Smooth muscle cell (in vitro differentiated cells): ENCODE measurements at regions not wholly inside any gene's neighbourhood (a gene's known extent, or its start where the extent isn't known, plus 50 kb on each side); places are given as distances from the start of the nearest gene placed in this dataset.

Source experiments
- DNase-seq: peaks from one replicate; lab custom pipeline; 2025; ENCODE audit not compliant: unreplicated experiment; lab: John Stamatoyannopoulos, UW
- H2AFZ ChIP-seq: fragments of 200-600 bp; sonication (generic); 2 replicates; pipeline ENCODE4 v1.6.0; 2016; ENCODE audit warnings: antibody characterized with exemption, low read depth, mild to moderate bottlenecking
- H3F3A ChIP-seq: fragments of 200-600 bp; sonication (generic); 2 replicates; pipeline ENCODE4 v1.6.0; 2017; ENCODE audit warnings: antibody characterized with exemption, low read depth
- H3K27ac ChIP-seq: fragments of 200-600 bp; sonication (generic); 2 replicates; pipeline ENCODE4 v1.5.1; 2016; ENCODE audit warnings: low read depth, mild to moderate bottlenecking
- H3K27me3 ChIP-seq: fragments of 200-600 bp; sonication (generic); 2 replicates; pipeline ENCODE4 v1.6.1; 2016; ENCODE audit warnings: low read depth, mild to moderate bottlenecking
- H3K36me3 ChIP-seq: fragments of 200-600 bp; sonication (generic); 2 replicates; pipeline ENCODE4 v1.5.1; 2016; ENCODE audit warnings: low read depth
- H3K4me1 ChIP-seq: fragments of 200-600 bp; sonication (generic); 2 replicates; pipeline ENCODE4 v1.5.1; 2016; ENCODE audit warnings: low read depth
- H3K4me2 ChIP-seq: fragments of 200-600 bp; sonication (generic); 2 replicates; pipeline ENCODE4 v1.6.0; 2016; ENCODE audit warnings: mild to moderate bottlenecking
- H3K4me3 ChIP-seq: fragments of 200-600 bp; sonication (generic); 2 replicates; pipeline ENCODE4 v1.5.1; 2016; ENCODE audit warnings: mild to moderate bottlenecking
- H3K79me2 ChIP-seq: fragments of 200-600 bp; sonication (generic); 2 replicates; pipeline ENCODE4 v1.6.0; 2016; ENCODE audit warnings: low read depth, mild to moderate bottlenecking
- H3K9ac ChIP-seq: fragments of 200-600 bp; sonication (generic); 2 replicates; pipeline ENCODE4 v1.6.0; 2016; ENCODE audit warnings: low read depth
- H3K9me3 ChIP-seq: fragments of 200-600 bp; sonication (generic); replicated peaks from 2 replicates; pipeline ENCODE4 v1.5.1; 2016; ENCODE audit warnings: low read depth
- H4K20me1 ChIP-seq: fragments of 200-600 bp; sonication (generic); 2 replicates; pipeline ENCODE4 v1.6.0; 2016; ENCODE audit warnings: low read depth
- CTCF ChIP-seq: fragments of 200-600 bp; sonication (generic); IDR thresholded peaks from 2 replicates; pipeline ENCODE4 v1.5.1; 2017; ENCODE audit warnings: borderline replicate concordance, mild to moderate bottlenecking, antibody characterized with exemption; ENCODE audit not compliant: insufficient read depth, poor library complexity, severe bottlenecking
- WGBS: methylation state at CpG from one replicate; pipeline ENCODE4 v1.1.7; 2016; ENCODE audit warnings: low lambda C conversion rate; 5-methylcytosine and 5-hydroxymethylcytosine counted together

- no peaks in the 10 kb centered on the region for H3K36me3 ChIP-seq
- TF ChIP-seq CTCF: no peak
- no peak overlapping the region for H3K4me2 ChIP-seq
- no peak overlapping the region for H3K4me3 ChIP-seq
- no peaks in the 10 kb centered on the region for H3K27me3 ChIP-seq
- no peak overlapping the region for H3K9ac ChIP-seq
- no peaks in the 10 kb centered on the region for H3K79me2 ChIP-seq
- H3K9me3 ChIP-seq: no peaks in the 10 kb centered on the region
- H3K4me1 ChIP-seq: no peaks in the 10 kb centered on the region
- no peak for DNase-seq
- no peak overlapping the region for H3K27ac ChIP-seq
- 35% methylated on average over 3 of the region's 3 CpGs for WGBS
- no peaks in the 10 kb centered on the region for H4K20me1 ChIP-seq
- H3F3A ChIP-seq: no peaks in the 10 kb centered on the region
- no peak overlapping the region for H2AFZ ChIP-seq
Measured at GRCh38 chr5:164191240-164191639, 685.8 kb downstream of the MAT2B start.

GRCh38 chr5:164202338-164202737 is 696.9 kb downstream of the MAT2B start:
- 46% methylated on average over 2 of the region's 2 CpGs for WGBS
- peak overlapping the region; percentile 0 for H3K4me2 ChIP-seq

GRCh38 chr5:164203581-164204225 is 698.3 kb downstream of the MAT2B start:
- peak overlapping the region; percentile 29 for H2AFZ ChIP-seq
- no peak overlapping the region for H3K4me2 ChIP-seq
- H3K9me3 ChIP-seq: no peaks in the 10 kb centered on the region
- no peak overlapping the region for H3K4me3 ChIP-seq
- H3F3A ChIP-seq: no peaks in the 10 kb centered on the region
- DNase-seq: no peak
- H3K4me1 ChIP-seq: no peaks in the 10 kb centered on the region
- no peaks in the 10 kb centered on the region for H3K27me3 ChIP-seq
- no peak overlapping the region for H3K27ac ChIP-seq
- H3K9ac ChIP-seq: no peak overlapping the region
- 83% methylated on average over 4 of the region's 4 CpGs for WGBS
- H3K79me2 ChIP-seq: no peaks in the 10 kb centered on the region
- no peaks in the 10 kb centered on the region for H3K36me3 ChIP-seq
- H4K20me1 ChIP-seq: no peaks in the 10 kb centered on the region
- TF ChIP-seq CTCF: no peak

More at GRCh38 chr5:164202338-164202737, 696.9 kb downstream of the MAT2B start:
- Histone ChIP-seq H3K9me3 (no peaks in the 10 kb centered on the region), H4K20me1 (no peaks in the 10 kb centered on the region), H3K27me3 (no peaks in the 10 kb centered on the region), H3K9ac (no peak overlapping the region), H3K4me3 (no peak overlapping the region), H3F3A (no peaks in the 10 kb centered on the region), H3K79me2 (no peaks in the 10 kb centered on the region), H3K27ac (no peak overlapping the region), H3K4me1 (no peaks in the 10 kb centered on the region), H3K36me3 (no peaks in the 10 kb centered on the region), H2AFZ (peak overlapping the region; percentile 34)
- DNase-seq: no peak
- TF ChIP-seq CTCF: no peak

- no peaks in the 10 kb centered on the region for H3F3A ChIP-seq
- no peak overlapping the region for H3K4me2 ChIP-seq
- no peak overlapping the region for H3K4me3 ChIP-seq
- 83% methylated on average over 4 of the region's 4 CpGs for WGBS
- no peak for DNase-seq
- H3K79me2 ChIP-seq: no peaks in the 10 kb centered on the region
- no peak overlapping the region for H3K9ac ChIP-seq
- H3K9me3 ChIP-seq: no peaks in the 10 kb centered on the region
- no peak overlapping the region for H2AFZ ChIP-seq
- TF ChIP-seq CTCF: no peak
- no peaks in the 10 kb centered on the region for H3K27me3 ChIP-seq
- H3K36me3 ChIP-seq: no peaks in the 10 kb centered on the region
- no peaks in the 10 kb centered on the region for H4K20me1 ChIP-seq
- no peak overlapping the region for H3K27ac ChIP-seq
- no peaks in the 10 kb centered on the region for H3K4me1 ChIP-seq
Measured at GRCh38 chr5:164204338-164204946, 699.0 kb downstream of the MAT2B start.
